Ovary (tissue), 7 donors: ENCODE measurements at regions not wholly inside any gene's neighbourhood (a gene's known extent, or its start where the extent isn't known, plus 50 kb on each side); places are given as distances from the start of the nearest gene placed in this dataset.

Experiments
- DNase-seq, 5 donors: peaks; one replicate each; pipeline ENCODE4 v3.0.0-alpha.2; 2019 to 2020
- H3K27ac ChIP-seq, 2 donors: fragments of 200-600 bp; one replicate each; pipeline versions ENCODE4 v1.5.1 to v1.8.0; 2019 to 2022
- H3K27me3 ChIP-seq: fragments of 200-600 bp; one replicate; pipeline ENCODE4 v1.8.0; 2022
- H3K36me3 ChIP-seq: fragments of 200-600 bp; sonication (generic); one replicate; pipeline ENCODE4 v1.5.1; 2019
- H3K4me1 ChIP-seq: one replicate; pipeline ENCODE4 v1.8.1; 2013; ENCODE audit warnings: mild to moderate bottlenecking, moderate library complexity; ENCODE audit not compliant: insufficient read depth
- H3K4me3 ChIP-seq: fragments of 200-600 bp; sonication (generic); one replicate; pipeline ENCODE4 v1.5.1; 2017
- H3K9me3 ChIP-seq, 2 donors: fragments of 200-600 bp in 1 of 2; sonication (generic) in 1 of 2; one replicate each; pipeline versions ENCODE4 v1.5.1 to v1.8.1; 2013 to 2019; ENCODE audit warnings: mild to moderate bottlenecking in 1 of 2, moderate library complexity in 1 of 2
- EP300 ChIP-seq: sonication (generic); formaldehyde crosslinking; IDR thresholded peaks from one replicate; pipeline ENCODE4 v1.6.1; 2017; ENCODE audit warnings: antibody characterized with exemption
- POLR2A ChIP-seq: fragments of 450-650 bp; IDR thresholded peaks from one replicate; pipeline ENCODE4 v1.6.1; 2017; ENCODE audit warnings: antibody characterized with exemption, mild to moderate bottlenecking, moderate library complexity
- WGBS, 3 donors: extraction: QIAGEN DNeasy Blood & Tissue Kit in 1 of 3; methylation state at CpG; one replicate each; pipeline versions ENCODE4 v1.1.5 to v1.1.7; 2013 to 2017; 5-methylcytosine and 5-hydroxymethylcytosine counted together
- intact Hi-C, 4 donors: fragments of 100-400 bp; cut with DNase I; formaldehyde crosslinking; loops; one replicate each; pipeline versions ENCODE4 v1.11.0 to v1.15.1; 2022 to 2023
- TF ChIP-seq, protein P1 (sequence below), 3 donors: fragments of 450-650 bp in 2 of 3; fragments of 200-600 bp in 1 of 3; IDR thresholded peaks; one replicate each; pipeline versions ENCODE4 v1.5.1 to v1.8.0; 2016 to 2022; ENCODE audit warnings: antibody characterized with exemption in 3 of 3, mild to moderate bottlenecking in 1 of 3
- donor health status: DM: no; HTN: no; CAD: no; lungs with moderate emphysema.
- donor health status: DM: no; HTN: no; CAD: no.
- donor health status: Bipolar disorder and iron deficiency.
- donor health status: DM: no; HTN: no; CAD: no.
- donor health status: DM: yes; HTN: yes; CAD: no.

DNA sequence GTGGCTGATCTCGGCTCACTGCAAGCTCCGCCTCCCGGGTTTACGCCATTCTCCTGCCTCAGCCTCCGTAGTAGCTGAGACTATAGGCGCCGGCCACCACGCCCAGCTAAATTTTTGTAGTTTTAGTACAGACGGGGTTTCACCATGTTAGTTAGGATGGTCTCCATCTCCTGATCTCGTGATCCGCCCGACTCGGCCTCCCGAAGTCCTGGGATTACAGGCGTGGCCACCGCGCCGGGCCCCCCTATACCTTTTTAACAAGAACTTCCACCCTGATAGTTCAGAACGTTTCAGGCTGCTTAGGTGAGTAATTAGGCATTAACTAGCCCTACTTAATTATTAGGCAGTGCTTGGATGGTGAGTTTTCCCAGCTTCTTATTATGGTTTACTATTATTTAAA lies 552.5 kb downstream of the BCKDHB start:
- Histone ChIP-seq H3K9me3 (no peaks in the 10 kb centered on the region), H3K4me1 (no peaks in the 10 kb centered on the region), H3K4me3 (no peak overlapping the region), H3K27ac (no peak overlapping the region), H3K36me3 (no peaks in the 10 kb centered on the region), H3K27me3 (no peaks in the 10 kb centered on the region)
- intact Hi-C loops, result no loop called here
- DNase-seq, result no peak
- TF ChIP-seq POLR2A (no peak), EP300 (no peak)
- TF ChIP-seq, protein P1, sequence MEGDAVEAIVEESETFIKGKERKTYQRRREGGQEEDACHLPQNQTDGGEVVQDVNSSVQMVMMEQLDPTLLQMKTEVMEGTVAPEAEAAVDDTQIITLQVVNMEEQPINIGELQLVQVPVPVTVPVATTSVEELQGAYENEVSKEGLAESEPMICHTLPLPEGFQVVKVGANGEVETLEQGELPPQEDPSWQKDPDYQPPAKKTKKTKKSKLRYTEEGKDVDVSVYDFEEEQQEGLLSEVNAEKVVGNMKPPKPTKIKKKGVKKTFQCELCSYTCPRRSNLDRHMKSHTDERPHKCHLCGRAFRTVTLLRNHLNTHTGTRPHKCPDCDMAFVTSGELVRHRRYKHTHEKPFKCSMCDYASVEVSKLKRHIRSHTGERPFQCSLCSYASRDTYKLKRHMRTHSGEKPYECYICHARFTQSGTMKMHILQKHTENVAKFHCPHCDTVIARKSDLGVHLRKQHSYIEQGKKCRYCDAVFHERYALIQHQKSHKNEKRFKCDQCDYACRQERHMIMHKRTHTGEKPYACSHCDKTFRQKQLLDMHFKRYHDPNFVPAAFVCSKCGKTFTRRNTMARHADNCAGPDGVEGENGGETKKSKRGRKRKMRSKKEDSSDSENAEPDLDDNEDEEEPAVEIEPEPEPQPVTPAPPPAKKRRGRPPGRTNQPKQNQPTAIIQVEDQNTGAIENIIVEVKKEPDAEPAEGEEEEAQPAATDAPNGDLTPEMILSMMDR (IDR thresholded peaks at IDR 0.05), result no peak
- 92 to 95% (median 92%) methylated on average over 19 of the region's 19 CpGs for WGBS, 3 donors

DNA sequence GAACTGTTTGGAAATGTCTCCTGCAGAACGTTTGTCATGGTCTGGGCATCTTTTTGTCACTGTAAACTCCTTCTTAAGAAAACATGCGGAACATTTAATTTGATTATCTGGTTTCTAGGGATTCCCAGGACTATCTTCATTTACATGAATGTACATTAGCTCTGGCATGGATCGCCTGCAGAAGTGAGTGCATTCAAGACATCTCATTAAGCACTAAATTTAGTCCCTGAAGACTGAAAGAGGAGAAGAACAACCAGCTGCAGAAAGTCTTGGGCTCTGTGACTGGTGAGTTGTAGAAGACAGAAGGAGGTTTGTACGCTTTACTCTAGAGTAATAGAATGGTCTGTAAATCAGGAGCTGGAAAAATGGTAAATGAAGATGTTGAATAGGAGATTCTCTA lies 540.7 kb downstream of the BCKDHB start:
- DNase-seq, result no peak
- no peaks in the 10 kb centered on the region for H3K4me1 ChIP-seq
- H3K36me3 ChIP-seq, result no peaks in the 10 kb centered on the region
- H3K27me3 ChIP-seq, result no peaks in the 10 kb centered on the region
- H3K9me3 ChIP-seq, result no peaks in the 10 kb centered on the region
- WGBS, 3 donors, result 71 to 81% (median 73%) methylated on average over 4 of the region's 4 CpGs
- no peak overlapping the region for H3K27ac ChIP-seq
- TF ChIP-seq POLR2A (no peak), EP300 (no peak)
- TF ChIP-seq, protein P1 (IDR thresholded peaks at IDR 0.05), result no peak
- no peak overlapping the region for H3K4me3 ChIP-seq
- intact Hi-C loops, result no loop called here

DNA sequence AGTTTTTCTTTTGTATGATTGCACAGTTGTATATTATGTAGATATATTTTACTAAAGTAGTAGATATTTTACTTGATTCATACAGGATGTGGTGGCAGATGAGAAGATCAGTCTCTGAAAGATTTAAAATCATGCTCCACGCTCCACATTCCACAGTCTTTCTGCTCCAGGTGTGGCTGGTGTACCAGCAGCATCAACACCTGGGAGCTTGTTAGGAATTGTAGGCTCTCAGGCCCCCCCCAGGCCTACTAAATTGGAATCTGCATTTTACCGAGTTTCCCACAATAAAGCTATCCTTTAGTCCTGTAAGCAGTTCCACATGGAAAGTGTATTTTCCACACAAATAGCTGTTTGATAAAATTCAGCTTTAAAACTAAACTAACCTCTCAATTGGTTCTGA lies 537.4 kb downstream of the BCKDHB start:
- H3K9me3 ChIP-seq, result no peaks in the 10 kb centered on the region
- intact Hi-C loops, result no loop called here
- TF ChIP-seq EP300, result no peak
- TF ChIP-seq POLR2A, result no peak
- TF ChIP-seq, protein P1 (IDR thresholded peaks at IDR 0.05), result no peak
- no peak overlapping the region for H3K4me3 ChIP-seq
- no peaks in the 10 kb centered on the region for H3K27me3 ChIP-seq
- no peaks in the 10 kb centered on the region for H3K4me1 ChIP-seq
- DNase-seq, result no peak
- H3K36me3 ChIP-seq, result no peaks in the 10 kb centered on the region
- H3K27ac ChIP-seq, result no peak overlapping the region
- WGBS, 3 donors, result 85 to 90% (median 85%) methylated on average over 2 of the region's 2 CpGs

DNA sequence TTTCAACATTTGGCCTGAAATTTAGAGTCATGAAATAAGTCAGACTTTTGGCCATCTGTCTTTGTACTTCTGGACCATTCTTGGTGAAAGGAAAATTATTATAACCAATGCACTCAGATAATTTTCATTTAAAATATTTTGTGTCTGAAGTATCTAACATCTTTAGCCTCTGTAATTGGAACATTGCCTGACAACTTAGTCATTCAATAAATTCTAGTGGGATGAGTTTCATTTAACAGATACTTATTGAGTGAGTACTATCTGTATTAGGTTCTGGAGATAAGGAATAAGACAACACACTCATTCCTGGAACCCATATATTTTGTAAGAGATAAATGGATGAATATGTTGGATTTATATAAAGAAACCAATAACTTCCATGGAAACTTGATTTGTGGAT lies 536.0 kb downstream of the BCKDHB start:
- no peaks in the 10 kb centered on the region for H3K36me3 ChIP-seq
- no peaks in the 10 kb centered on the region for H3K9me3 ChIP-seq
- TF ChIP-seq EP300, result no peak
- TF ChIP-seq, protein P1 (IDR thresholded peaks at IDR 0.05), result no peak
- TF ChIP-seq POLR2A, result no peak
- H3K4me1 ChIP-seq, result no peaks in the 10 kb centered on the region
- no peak overlapping the region for H3K4me3 ChIP-seq
- DNase-seq, result no peak
- no peak overlapping the region for H3K27ac ChIP-seq
- intact Hi-C loops, result no loop called here
- H3K27me3 ChIP-seq, result no peaks in the 10 kb centered on the region

DNA sequence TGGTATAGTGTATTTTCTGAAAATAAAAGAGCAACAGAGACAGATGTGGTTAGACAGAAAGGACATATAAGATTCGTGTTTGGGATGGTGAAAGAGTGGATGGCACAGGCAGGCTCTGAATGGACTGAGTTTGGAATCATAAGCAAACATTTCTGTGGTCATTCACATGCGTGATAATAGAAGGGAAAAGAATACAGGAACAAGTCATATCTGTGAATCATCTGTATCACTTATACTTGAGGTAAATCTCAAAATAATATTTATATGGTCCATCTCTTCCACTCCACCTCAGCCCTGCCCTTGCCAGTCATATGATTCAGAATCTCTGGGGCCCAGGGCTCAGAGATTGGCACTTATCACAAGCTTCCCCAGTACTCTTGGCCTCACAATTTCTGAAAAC lies 535.1 kb downstream of the BCKDHB start:
- WGBS, 3 donors, result 86 to 89% (median 89%) methylated on average over 2 of the region's 2 CpGs
- H3K27me3 ChIP-seq, result no peaks in the 10 kb centered on the region
- no peak for TF ChIP-seq EP300
- TF ChIP-seq, protein P1 (IDR thresholded peaks at IDR 0.05), result no peak
- TF ChIP-seq POLR2A, result no peak

More for the DNA sequence above, 535.1 kb downstream of the BCKDHB start:
- intact Hi-C loops, result no loop called here
- DNase-seq, result no peak
- no peaks in the 10 kb centered on the region for H3K36me3 ChIP-seq
- H3K4me3 ChIP-seq, result no peak overlapping the region
- no peaks in the 10 kb centered on the region for H3K9me3 ChIP-seq
- H3K4me1 ChIP-seq, result no peaks in the 10 kb centered on the region
- H3K27ac ChIP-seq, result no peak overlapping the region
